ENCODE measurements at regions not wholly inside any gene's neighbourhood (a gene's known extent, or its start where the extent isn't known, plus 50 kb on each side); places are given as distances from the start of the nearest gene placed in this dataset.

GRCh38 chr4:37530451-37530850, 155.7 kb downstream of the RELL1 start (continued):
- TF ChIP-seq SP3 (tag by site-specific recombination; IDR thresholded peaks at IDR 0.05) = no peak
- no peak for TF ChIP-seq KLF8 (tag by site-specific recombination; IDR thresholded peaks at IDR 0.05)
- no peak for TF ChIP-seq ZNF645 (tag by site-specific recombination; IDR thresholded peaks at IDR 0.05)
- TF ChIP-seq ZNF394 (tag by site-specific recombination; IDR thresholded peaks at IDR 0.05; ENCODE audit: borderline replicate concordance) = no peak
- no peak for TF ChIP-seq ZNF658 (tag by site-specific recombination; IDR thresholded peaks at IDR 0.05)
- TF ChIP-seq REPIN1 (tag by site-specific recombination; IDR thresholded peaks at IDR 0.05; ENCODE audit: low read depth) = no peak

- ChIA-PET CTCF (interaction anchor here (0.6 to 0.9 kb wide), 2 partner anchors 24 to 965 kb away, joined by 3 read pairs; no protein-coding TSS in a partner anchor), POLR2A (no interaction called here)
- Histone ChIP-seq H3K4me1 (ENCODE audit: control insufficient read depth, insufficient read depth, low read length) (peaks cover 1% of the 10 kb centered on the region; the same call in 1 of the 2 replicates), H3K36me3 (ENCODE audit: control insufficient read depth in 2 of 2, insufficient read depth in 1 of 2, low read length in 2 of 2) (no peaks in the 10 kb centered on the region), H3K4me3 (ENCODE audit: low read depth, low read length) (no peak overlapping the region), H3K9me3 (ENCODE audit: control insufficient read depth, insufficient read depth, low read depth, low read length) (no peaks in the 10 kb centered on the region), H3K27ac (ENCODE audit: extremely low read depth, low read depth, low read length) (no peak overlapping the region)
- no peak for TF ChIP-seq ZNF768 (tag by site-specific recombination; IDR thresholded peaks at IDR 0.05)
- TF ChIP-seq GFI1B (tag by site-specific recombination; IDR thresholded peaks at IDR 0.05) = no peak
- TF ChIP-seq AEBP2 (tag by site-specific recombination; IDR thresholded peaks at IDR 0.05; ENCODE audit: borderline replicate concordance) = no peak
- TF ChIP-seq ZNF404 (tag by site-specific recombination; IDR thresholded peaks at IDR 0.05) = no peak
- TF ChIP-seq ZNF121 (tag by site-specific recombination; IDR thresholded peaks at IDR 0.05) = no peak
- no peak for TF ChIP-seq ZNF18 (tag by site-specific recombination; IDR thresholded peaks at IDR 0.05)
- TF ChIP-seq ZNF184 (tag by site-specific recombination; IDR thresholded peaks at IDR 0.05) = no peak
- TF ChIP-seq ZNF112 (tag by site-specific recombination; IDR thresholded peaks at IDR 0.05) = no peak
- no peak for TF ChIP-seq ZBTB7A (tag by site-specific recombination; IDR thresholded peaks at IDR 0.05; ENCODE audit: low read depth)
- TF ChIP-seq ZNF302 (tag by site-specific recombination; IDR thresholded peaks at IDR 0.05; ENCODE audit: low read depth) = no peak
- TF ChIP-seq REPIN1 (tag by site-specific recombination; IDR thresholded peaks at IDR 0.05; ENCODE audit: low read depth) = no peak
- no peak for TF ChIP-seq ZNF623 (tag by site-specific recombination; IDR thresholded peaks at IDR 0.05)
- no peak for TF ChIP-seq HIC1 (tag by site-specific recombination; IDR thresholded peaks at IDR 0.05)
- TF ChIP-seq ZNF580 (tag by site-specific recombination; IDR thresholded peaks at IDR 0.05) = no peak
- no peak for TF ChIP-seq ZNF157 (tag by site-specific recombination; IDR thresholded peaks at IDR 0.05)
- TF ChIP-seq ZNF521 (tag by site-specific recombination; IDR thresholded peaks at IDR 0.05) = no peak
- no peak for TF ChIP-seq EGR2 (tag by site-specific recombination; IDR thresholded peaks at IDR 0.05; ENCODE audit: low read depth)
Observed at GRCh38 chr4:37528166-37528885, 157.8 kb downstream of the RELL1 start.

Measured in HEK293 (cell line).